ENCODE measurements at regions not wholly inside any gene's neighbourhood (a gene's known extent, or its start where the extent isn't known, plus 50 kb on each side); places are given as distances from the start of the nearest gene placed in this dataset.

DNA sequence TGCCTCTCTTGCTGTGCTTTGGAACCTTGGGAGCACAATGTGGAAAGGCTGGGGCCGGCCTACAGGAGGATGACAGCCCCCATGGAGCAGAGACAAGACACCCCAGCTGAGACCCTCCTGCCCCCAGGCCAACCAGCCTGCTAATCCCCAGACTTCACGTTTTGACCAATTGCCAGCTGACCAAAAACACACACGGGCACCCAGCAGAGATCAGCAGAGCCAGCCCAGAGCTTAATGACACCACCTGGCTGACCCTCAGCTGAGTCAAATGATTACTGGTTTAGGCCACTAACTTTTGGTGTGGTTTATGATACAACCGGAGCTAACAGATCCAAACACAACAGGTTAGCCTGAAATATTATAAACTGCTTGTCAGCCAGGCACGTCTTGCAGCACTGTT, 111.2 kb upstream of the KIF5B start:
- H3K4me3 ChIP-seq (replicated peaks in 1 of 3): no peak overlapping the region
- H3K27me3 ChIP-seq: no peaks in the 10 kb centered on the region
- no peaks in the 10 kb centered on the region for H3K4me1 ChIP-seq
- intact Hi-C loops (cut with DNase I): no loop called here
- WGBS, 2 donors: 78 to 83% methylated on average over 5 of the region's 5 CpGs
- DNase-seq: no peak
- no peak for TF ChIP-seq POLR2A (IDR thresholded peaks at IDR 0.05)
- TF ChIP-seq CTCF (IDR thresholded peaks at IDR 0.05): no peak
- no peaks in the 10 kb centered on the region for H3K36me3 ChIP-seq
- no peaks in the 10 kb centered on the region for H3K9me3 ChIP-seq
- H3K27ac ChIP-seq: no peak overlapping the region

DNA sequence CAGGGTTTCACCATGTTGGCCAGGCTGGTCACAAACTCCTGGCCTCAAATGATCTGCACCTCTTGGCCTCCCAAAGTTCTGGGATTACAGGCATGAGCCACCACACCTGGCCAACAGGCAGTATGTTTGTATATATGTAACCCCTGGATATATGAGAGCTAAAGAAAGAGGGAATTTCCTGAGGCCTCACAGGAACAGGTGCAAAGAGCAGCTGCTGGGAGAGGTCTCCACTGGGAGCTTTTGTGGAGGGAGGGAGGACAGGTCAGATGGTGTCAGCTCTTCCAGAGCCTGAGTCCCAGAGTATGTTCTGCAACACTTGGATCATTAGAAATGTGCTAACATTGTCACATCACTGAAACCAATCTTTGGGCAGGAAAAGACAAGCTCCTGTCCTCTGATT, 110.1 kb upstream of the KIF5B start:
- intact Hi-C loops (cut with DNase I): no loop called here

DNA sequence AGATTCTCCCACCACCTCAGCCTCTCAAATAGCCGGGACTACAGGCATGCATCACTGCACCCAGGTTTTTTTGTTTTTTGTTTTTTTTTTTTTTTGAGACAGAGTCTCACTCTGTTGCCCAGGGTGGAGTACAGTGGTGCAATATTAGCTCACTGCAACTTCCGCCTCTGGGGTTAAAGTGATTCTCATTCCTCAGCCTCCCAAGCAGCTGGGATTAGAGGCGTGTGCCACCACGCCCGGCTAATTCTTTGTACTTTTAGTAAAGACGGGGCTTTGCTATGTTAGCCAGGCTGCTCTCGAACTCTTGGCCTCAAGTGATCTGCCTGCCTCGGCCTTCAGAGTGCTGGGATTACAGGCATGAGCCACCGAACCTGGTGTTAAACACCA, 107.5 kb upstream of the KIF5B start:
- Histone ChIP-seq H3K27ac (no peak overlapping the region), H3K27me3 (no peaks in the 10 kb centered on the region), H3K4me1 (no peaks in the 10 kb centered on the region), H3K36me3 (no peaks in the 10 kb centered on the region), H3K4me3 (replicated peaks in 1 of 3) (no peak overlapping the region), H3K9me3 (no peaks in the 10 kb centered on the region)
- intact Hi-C loops (cut with DNase I): no loop called here
- 80 to 84% methylated on average over 9 of the region's 9 CpGs for WGBS, 2 donors
- no peak for DNase-seq
- no peak for TF ChIP-seq CTCF (IDR thresholded peaks at IDR 0.05)
- TF ChIP-seq POLR2A (IDR thresholded peaks at IDR 0.05): no peak

More for the DNA sequence above, 110.1 kb upstream of the KIF5B start:
- no peaks in the 10 kb centered on the region for H3K9me3 ChIP-seq
- no peaks in the 10 kb centered on the region for H3K4me1 ChIP-seq
- no peak overlapping the region for H3K27ac ChIP-seq
- DNase-seq: no peak
- H3K4me3 ChIP-seq (replicated peaks in 1 of 3): no peak overlapping the region
- TF ChIP-seq POLR2A (IDR thresholded peaks at IDR 0.05): no peak
- TF ChIP-seq CTCF (IDR thresholded peaks at IDR 0.05): no peak
- no peaks in the 10 kb centered on the region for H3K36me3 ChIP-seq
- H3K27me3 ChIP-seq: no peaks in the 10 kb centered on the region

GRCh38 chr10:32163071-32163761, 107.0 kb upstream of the KIF5B start:
- 83 to 94% methylated on average over 10 of the region's 10 CpGs for WGBS, 2 donors
- no peak for DNase-seq
- H3K4me1 ChIP-seq: no peaks in the 10 kb centered on the region
- H3K27ac ChIP-seq: no peak overlapping the region
- H3K4me3 ChIP-seq (replicated peaks in 1 of 3): no peak overlapping the region
- no peaks in the 10 kb centered on the region for H3K9me3 ChIP-seq
- TF ChIP-seq CTCF (IDR thresholded peaks at IDR 0.05): no peak
- no peak for TF ChIP-seq POLR2A (IDR thresholded peaks at IDR 0.05)
- intact Hi-C loops (cut with DNase I): no loop called here
- no peaks in the 10 kb centered on the region for H3K36me3 ChIP-seq
- no peaks in the 10 kb centered on the region for H3K27me3 ChIP-seq

GRCh38 chr10:32161586-32161985, 105.4 kb upstream of the KIF5B start:
- Histone ChIP-seq H3K27me3 (no peaks in the 10 kb centered on the region), H3K9me3 (no peaks in the 10 kb centered on the region), H3K4me1 (no peaks in the 10 kb centered on the region), H3K4me3 (replicated peaks in 1 of 3) (no peak overlapping the region), H3K27ac (no peak overlapping the region), H3K36me3 (no peaks in the 10 kb centered on the region)
- intact Hi-C loops (cut with DNase I): no loop called here
- TF ChIP-seq CTCF (IDR thresholded peaks at IDR 0.05): no peak
- no peak for TF ChIP-seq POLR2A (IDR thresholded peaks at IDR 0.05)
- DNase-seq: no peak
- 92 to 93% methylated on average over 7 to 8 of the region's 8 CpGs for WGBS, 2 donors
